D721Med (cell line): ENCODE measurements at regions not wholly inside any gene's neighbourhood (a gene's known extent, or its start where the extent isn't known, plus 50 kb on each side); places are given as distances from the start of the nearest gene placed in this dataset.

Experiments used
- DNase-seq: peaks from one replicate; pipeline ENCODE4 v3.0.0; 2011; ENCODE audit warnings: low spot score; ENCODE audit not compliant: insufficient read length
- FAIRE-seq: peaks from 2 replicates; lab custom pipeline; 2011; peaks lifted over from hg19 to GRCh38; lab: Jason Lieb, UNC
- CTCF ChIP-seq: IDR thresholded peaks from 2 replicates; pipeline ENCODE4 v1.5.1; 2012; ENCODE audit warnings: mild to moderate bottlenecking, control low read depth; ENCODE audit not compliant: insufficient read depth; ENCODE audit errors: missing control alignments

GRCh38 chr12:131368668-131369071 is 342.2 kb upstream of the SFSWAP start:
- no peak for TF ChIP-seq CTCF
- DNase-seq (no peak), FAIRE-seq (no peak)

- no peak for TF ChIP-seq CTCF
- no peak for FAIRE-seq
- no peak for DNase-seq
These were observed 341.6 kb upstream of the SFSWAP start for GRCh38 chr12:131369094-131369845.

GRCh38 chr12:131370321-131370720 is 340.6 kb upstream of the SFSWAP start:
- FAIRE-seq, result no peak
- no peak for TF ChIP-seq CTCF
- no peak for DNase-seq

- no peak for DNase-seq
- TF ChIP-seq CTCF, result no peak
- FAIRE-seq, result no peak
These were observed 340.0 kb upstream of the SFSWAP start for GRCh38 chr12:131370791-131371347.

GRCh38 chr12:131371401-131372170 is 339.3 kb upstream of the SFSWAP start:
- DNase-seq (no peak), FAIRE-seq (no peak)
- TF ChIP-seq CTCF, result no peak

- no peak for TF ChIP-seq CTCF
- DNase-seq (no peak), FAIRE-seq (no peak)
These were observed 338.8 kb upstream of the SFSWAP start for GRCh38 chr12:131372171-131372475.

GRCh38 chr12:131372706-131373195 is 338.1 kb upstream of the SFSWAP start:
- TF ChIP-seq CTCF, result no peak
- FAIRE-seq, result no peak
- DNase-seq, result no peak
